ENCODE measurements at regions not wholly inside any gene's neighbourhood (a gene's known extent, or its start where the extent isn't known, plus 50 kb on each side); places are given as distances from the start of the nearest gene placed in this dataset.

DNA sequence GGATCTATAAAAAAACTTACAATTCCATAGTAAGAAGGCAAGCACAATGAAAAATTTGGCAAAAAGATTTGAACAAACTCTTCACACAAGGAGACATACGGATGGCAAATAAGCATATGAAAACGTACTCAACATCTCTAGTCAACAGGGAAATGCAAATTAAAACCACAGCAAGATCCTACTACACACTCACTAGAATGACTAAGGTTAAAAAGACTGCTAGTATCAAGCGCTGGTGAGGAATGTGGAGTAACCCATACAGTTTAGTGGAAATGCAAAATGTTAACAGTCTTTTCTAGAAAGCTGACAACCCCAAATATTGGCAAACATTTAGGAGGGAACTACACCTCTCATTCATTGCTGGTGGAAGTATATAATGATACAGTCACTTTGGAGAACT, 175.9 kb upstream of the SGK1 start:
- TF ChIP-seq, protein P1, sequence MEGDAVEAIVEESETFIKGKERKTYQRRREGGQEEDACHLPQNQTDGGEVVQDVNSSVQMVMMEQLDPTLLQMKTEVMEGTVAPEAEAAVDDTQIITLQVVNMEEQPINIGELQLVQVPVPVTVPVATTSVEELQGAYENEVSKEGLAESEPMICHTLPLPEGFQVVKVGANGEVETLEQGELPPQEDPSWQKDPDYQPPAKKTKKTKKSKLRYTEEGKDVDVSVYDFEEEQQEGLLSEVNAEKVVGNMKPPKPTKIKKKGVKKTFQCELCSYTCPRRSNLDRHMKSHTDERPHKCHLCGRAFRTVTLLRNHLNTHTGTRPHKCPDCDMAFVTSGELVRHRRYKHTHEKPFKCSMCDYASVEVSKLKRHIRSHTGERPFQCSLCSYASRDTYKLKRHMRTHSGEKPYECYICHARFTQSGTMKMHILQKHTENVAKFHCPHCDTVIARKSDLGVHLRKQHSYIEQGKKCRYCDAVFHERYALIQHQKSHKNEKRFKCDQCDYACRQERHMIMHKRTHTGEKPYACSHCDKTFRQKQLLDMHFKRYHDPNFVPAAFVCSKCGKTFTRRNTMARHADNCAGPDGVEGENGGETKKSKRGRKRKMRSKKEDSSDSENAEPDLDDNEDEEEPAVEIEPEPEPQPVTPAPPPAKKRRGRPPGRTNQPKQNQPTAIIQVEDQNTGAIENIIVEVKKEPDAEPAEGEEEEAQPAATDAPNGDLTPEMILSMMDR (IDR thresholded peaks at IDR 0.05): no peak
- Mint-ChIP-seq H3K4me1 (no peaks in the 10 kb centered on the region), H3K9me3 (peaks cover 5% of the 10 kb centered on the region), H3K36me3 (ENCODE audit: low read depth) (no peaks in the 10 kb centered on the region), H3K4me3 (no peak overlapping the region), H3K27me3 (ENCODE audit: low read depth, poor library complexity) (no peaks in the 10 kb centered on the region), H3K27ac (no peak overlapping the region)
- DNase-seq: no peak

DNA sequence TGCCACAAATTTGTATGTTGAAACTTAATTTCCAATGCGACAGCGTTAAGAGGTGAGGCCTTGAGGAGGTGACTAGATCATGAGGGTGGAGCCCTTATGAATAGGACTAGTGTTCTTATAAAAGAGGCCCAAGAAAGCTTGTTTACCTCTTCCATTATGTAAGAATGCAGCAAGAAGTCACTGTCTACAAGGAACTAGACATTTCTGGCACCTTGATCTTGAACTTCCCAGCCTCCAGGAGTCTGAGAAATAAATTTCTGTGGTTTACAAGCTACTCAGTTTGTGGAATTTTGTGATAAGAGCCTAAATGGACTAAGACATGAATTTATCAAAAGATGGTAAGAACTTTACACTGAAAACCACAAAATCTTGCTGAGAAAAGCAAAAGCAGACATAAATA, 173.6 kb upstream of the SGK1 start:
- no peak for DNase-seq
- Mint-ChIP-seq H3K4me3 (no peak overlapping the region), H3K27ac (no peak overlapping the region), H3K36me3 (ENCODE audit: low read depth) (no peaks in the 10 kb centered on the region), H3K9me3 (peaks cover 8% of the 10 kb centered on the region), H3K27me3 (ENCODE audit: low read depth, poor library complexity) (no peaks in the 10 kb centered on the region), H3K4me1 (no peaks in the 10 kb centered on the region)
- TF ChIP-seq, protein P1 (IDR thresholded peaks at IDR 0.05): no peak

DNA sequence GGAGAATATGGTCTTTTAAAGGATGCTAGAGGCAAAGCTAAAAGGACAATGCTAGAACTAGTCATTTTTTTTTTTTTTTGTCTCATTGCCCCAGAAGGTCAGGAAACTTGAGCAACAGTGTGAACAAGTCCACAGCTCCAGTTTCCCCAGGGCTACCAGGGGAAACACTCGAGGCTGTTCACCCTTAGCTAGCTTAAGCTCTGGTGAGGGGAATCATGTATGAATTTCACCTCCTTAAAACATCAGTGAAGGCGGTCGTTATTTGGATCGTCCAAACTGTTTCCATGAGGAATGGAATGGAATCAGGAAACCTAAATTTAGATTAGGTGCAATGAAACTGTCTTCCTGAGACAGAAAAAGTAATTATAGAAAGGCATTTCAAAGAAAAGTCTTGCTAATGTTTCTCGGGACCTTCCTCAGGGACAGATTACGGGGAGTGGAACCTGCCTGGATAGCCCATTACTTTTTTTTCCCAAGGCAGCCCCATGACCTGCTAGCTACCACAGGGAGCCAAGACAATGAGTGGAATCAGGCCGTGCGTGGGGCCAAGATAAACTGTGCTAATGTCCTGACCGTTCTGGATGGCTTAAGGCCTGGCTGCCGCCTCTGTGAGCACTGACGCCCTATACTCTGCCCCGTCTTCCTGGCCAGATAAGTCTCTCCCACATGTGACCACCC, 164.8 kb upstream of the SGK1 start:
- Mint-ChIP-seq H3K4me1 (peaks cover 11% of the 10 kb centered on the region), H3K36me3 (ENCODE audit: low read depth) (no peaks in the 10 kb centered on the region), H3K9me3 (peaks cover under 1% of the 10 kb centered on the region), H3K4me3 (no peak overlapping the region), H3K27me3 (ENCODE audit: low read depth, poor library complexity) (peaks cover 5% of the 10 kb centered on the region), H3K27ac (peak overlapping the region; percentile 42)
- TF ChIP-seq, protein P1 (IDR thresholded peaks at IDR 0.05): no peak
- DNase-seq: no peak

DNA sequence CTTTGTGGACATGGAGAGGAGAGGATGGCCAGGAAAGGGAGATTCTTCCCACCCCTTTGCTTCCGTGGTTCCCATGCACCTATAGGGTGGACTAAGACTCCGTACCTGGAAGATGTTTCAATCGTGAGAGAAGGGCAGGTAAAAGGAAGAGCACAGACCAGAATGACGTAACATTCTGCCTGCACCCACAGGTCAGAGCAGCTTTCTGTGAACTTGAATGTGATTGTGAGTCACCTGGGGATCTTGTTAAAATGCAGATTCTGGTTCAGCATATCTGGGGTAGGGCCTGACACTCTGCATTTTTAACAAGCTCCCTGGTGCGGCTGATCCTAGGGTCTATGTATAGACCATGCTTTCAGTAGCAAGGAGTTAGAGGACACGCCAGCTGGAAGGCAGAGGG, 164.1 kb upstream of the SGK1 start:
- no peak for DNase-seq
- no peak overlapping the region for H3K4me3 Mint-ChIP-seq
- TF ChIP-seq, protein P1 (IDR thresholded peaks at IDR 0.05): no peak
- no peaks in the 10 kb centered on the region for H3K36me3 Mint-ChIP-seq (ENCODE audit: low read depth)
- peaks cover 6% of the 10 kb centered on the region for H3K27me3 Mint-ChIP-seq (ENCODE audit: low read depth, poor library complexity)
- H3K27ac Mint-ChIP-seq: no peak overlapping the region
- H3K4me1 Mint-ChIP-seq: peaks cover 11% of the 10 kb centered on the region
- H3K9me3 Mint-ChIP-seq: no peaks in the 10 kb centered on the region

DNA sequence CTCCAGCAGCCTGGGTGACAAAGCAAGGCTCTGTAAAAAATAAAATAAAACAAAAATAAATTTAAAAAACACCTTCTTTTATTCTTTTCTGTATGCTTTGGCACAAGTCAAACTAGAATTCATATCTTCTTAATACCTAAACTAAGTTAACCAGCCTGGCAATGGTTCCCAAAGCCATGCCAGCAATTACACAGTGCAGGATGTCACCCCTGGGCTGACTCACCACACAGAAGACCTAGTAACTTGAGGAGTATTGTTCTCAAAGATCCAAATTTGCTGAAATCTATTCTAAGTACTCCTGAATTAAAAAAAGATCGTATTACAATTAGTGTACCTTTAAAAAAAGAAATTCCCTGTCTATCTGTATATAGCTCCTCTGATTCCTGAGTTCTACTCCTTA, 162.7 kb upstream of the SGK1 start:
- TF ChIP-seq, protein P1 (IDR thresholded peaks at IDR 0.05): no peak
- H3K27me3 Mint-ChIP-seq (ENCODE audit: low read depth, poor library complexity): peaks cover 9% of the 10 kb centered on the region

DNA sequence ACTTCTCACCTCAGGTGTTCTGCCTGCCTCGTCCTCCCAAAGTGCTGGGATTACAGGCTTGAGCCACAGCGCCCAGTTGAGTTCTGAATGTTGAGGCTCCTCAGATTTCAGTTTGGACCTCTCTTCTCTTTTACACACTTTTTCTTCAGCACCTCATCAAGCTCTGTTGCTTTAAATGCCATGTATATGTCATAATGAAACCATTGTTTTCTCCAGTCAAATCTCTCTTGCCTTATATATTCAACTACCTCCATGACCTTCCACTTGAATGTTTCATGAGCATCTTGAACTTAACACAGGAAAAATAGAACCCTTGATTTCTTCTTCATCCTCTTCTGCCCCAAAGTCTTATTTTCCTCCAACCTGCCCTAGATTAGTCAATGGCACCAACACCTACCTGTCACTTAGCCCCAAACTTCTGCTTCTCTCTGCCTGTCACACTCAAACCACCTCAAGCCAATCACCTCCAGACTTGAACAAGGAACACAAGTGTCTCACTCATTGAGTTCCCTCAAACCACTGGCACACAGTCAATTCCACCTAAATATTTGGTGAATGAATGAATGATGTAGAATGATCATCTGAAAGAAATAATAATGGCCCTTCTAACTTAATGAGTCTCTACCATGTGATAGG, 161.0 kb upstream of the SGK1 start:
- no peak for DNase-seq
- H3K4me1 Mint-ChIP-seq: peaks cover 15% of the 10 kb centered on the region
- no peaks in the 10 kb centered on the region for H3K9me3 Mint-ChIP-seq
- peaks cover 9% of the 10 kb centered on the region for H3K27me3 Mint-ChIP-seq (ENCODE audit: low read depth, poor library complexity)
- TF ChIP-seq, protein P1 (IDR thresholded peaks at IDR 0.05): no peak
- H3K27ac Mint-ChIP-seq: no peak overlapping the region
- H3K36me3 Mint-ChIP-seq (ENCODE audit: low read depth): no peaks in the 10 kb centered on the region
- no peak overlapping the region for H3K4me3 Mint-ChIP-seq

More for the DNA sequence above, 162.7 kb upstream of the SGK1 start:
- no peaks in the 10 kb centered on the region for H3K36me3 Mint-ChIP-seq (ENCODE audit: low read depth)
- no peaks in the 10 kb centered on the region for H3K9me3 Mint-ChIP-seq
- peaks cover 11% of the 10 kb centered on the region for H3K4me1 Mint-ChIP-seq
- DNase-seq: no peak
- H3K4me3 Mint-ChIP-seq: no peak overlapping the region
- no peak overlapping the region for H3K27ac Mint-ChIP-seq
